HG03159 (cell line): ENCODE measurements at regions not wholly inside any gene's neighbourhood (a gene's known extent, or its start where the extent isn't known, plus 50 kb on each side); places are given as distances from the start of the nearest gene placed in this dataset.

Experiments used
- ATAC-seq: cut with Tn5 transposase; IDR thresholded peaks from one replicate; pipeline ENCODE4 v1.9.1; 2021; ENCODE audit warnings: mild to moderate bottlenecking, moderate library complexity; ENCODE audit not compliant: unreplicated experiment

DNA sequence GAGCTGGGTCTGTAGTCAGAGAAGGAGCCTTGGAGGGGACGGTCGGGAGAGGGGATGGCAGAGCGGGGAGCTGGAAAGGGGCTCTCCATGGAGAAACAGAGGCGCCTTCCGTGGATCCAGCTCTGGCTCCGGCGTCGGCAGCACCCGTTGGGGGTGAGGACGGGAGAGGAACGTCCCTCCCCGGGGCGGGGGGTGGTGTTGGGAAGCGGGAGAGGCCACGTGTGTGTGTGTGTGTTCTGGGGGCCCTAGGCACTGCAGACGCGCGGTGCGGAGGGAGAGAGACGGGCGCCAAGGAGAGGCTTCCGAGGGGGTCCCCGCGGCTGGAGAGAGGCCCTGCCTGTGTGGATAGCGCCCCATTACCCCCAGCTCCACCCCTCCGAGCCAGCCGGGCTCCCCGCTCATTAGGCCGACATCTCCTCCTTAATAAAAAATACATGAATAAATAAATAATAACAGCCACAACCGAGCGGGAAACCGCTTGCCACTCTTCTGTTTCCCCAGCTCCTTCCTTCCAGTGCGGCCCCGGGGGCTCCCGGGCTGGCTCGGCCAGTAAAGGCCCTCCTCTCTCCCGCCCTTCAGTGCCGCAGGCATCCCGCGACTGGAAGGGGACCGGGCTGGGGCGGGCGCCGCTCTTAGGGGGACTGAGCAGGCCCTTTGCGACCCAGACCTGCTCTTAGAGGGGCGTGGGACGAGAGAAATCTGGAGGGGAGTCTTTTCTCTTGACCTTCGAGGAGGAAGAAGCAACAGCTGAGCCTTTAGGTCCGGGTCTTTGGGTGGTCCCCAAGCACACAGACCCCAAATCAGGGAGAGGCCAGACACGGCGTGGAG, 71.3 kb upstream of the ARAP3 start:
- ATAC-seq, result no peak

GRCh38 chr5:141747152-141748141, 65.4 kb upstream of the ARAP3 start:
- ATAC-seq, result peak; percentile 72

DNA sequence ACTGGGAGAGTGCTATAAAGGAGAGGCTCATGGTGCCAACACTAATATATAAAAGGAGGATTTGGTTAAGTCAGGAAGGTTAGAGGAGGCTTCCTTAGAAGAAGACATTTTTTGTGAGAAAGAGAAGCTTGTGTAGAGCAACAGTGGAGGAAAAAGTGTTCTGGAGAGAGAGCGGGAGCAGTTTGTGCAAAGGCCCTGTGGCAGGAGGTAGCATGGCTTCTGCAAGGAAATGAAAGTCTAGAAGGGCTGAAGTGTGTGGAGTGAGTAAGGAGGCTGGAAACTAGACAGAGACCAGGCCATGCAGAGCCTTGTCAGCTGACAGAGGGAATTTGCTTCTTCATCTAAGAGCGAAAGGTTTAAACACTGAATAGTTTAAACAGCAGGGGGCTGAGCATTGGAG, 64.4 kb upstream of the ARAP3 start:
- no peak for ATAC-seq

DNA sequence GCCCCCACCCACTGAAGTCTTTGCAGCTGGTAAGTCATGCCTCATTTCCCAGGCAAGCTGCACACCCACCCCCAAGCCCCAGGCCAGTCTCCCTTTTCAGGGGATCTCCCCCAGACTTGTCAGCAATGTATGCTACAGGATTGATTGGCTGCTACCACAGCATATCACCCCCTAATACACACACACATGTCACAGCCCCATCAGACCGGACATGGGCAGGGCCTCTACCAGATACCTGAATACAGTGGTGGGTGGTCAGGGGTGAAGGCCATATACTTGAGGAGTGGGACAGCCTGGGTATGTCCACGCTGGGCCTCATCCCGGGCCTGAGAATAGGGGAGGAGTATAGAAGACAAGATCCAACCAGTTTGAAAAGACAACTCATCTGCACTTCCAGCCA, 63.4 kb upstream of the ARAP3 start:
- no peak for ATAC-seq

- ATAC-seq, result no peak
These were observed 61.8 kb upstream of the ARAP3 start for GRCh38 chr5:141743866-141744272.

DNA sequence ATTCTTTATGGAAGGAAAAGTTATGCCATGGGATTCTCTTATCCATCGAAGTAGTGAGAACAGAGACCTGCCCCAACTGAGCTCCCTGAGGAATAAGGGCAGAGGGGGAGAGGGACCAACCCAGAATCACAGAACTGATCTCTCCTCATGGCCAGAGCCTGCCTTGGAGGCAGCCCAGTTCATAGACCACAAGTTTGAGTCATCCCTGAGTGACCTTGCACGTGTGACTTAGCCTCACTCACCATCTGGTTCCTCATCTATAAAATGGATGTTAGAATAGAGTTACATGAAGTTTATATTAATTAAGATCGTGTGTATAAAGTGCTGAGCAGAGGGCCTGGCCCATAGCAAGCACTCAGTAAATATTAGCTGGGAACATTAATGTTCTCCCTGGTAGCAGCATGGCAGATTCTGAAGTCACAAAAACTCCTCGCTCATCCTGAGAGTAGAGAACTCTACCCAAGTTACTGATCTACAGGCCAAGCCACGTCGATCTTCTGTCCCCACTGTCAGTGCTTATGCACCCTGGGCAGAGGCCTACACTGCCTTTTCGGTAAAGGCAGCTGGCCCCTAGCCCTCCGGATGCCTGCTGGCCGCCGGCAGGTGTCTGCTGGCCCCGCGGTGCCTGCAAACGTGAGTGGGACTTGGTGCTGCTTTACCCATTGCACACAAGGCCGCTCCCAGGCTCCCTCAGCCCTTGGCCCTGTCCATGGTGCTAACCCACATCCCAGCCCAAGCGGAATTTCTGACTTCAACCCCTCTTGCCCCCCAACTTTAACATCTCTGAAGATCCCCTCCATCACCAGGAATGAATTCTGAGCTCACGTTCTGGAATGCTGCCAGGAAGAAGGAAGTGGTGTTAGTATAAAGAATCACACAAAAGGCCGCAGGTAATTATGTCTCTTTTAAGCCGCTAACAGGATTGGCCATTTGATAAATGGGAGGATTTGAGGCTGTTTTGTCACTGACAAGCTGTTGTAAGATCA, 61.1 kb upstream of the ARAP3 start:
- ATAC-seq, result peak; percentile 39

- ATAC-seq, result no peak
These were observed 60.1 kb upstream of the ARAP3 start for GRCh38 chr5:141742144-141742543.

- ATAC-seq, result no peak
These were observed 58.9 kb upstream of the ARAP3 start for GRCh38 chr5:141740885-141741284.

- ATAC-seq, result no peak
These were observed 55.5 kb upstream of the ARAP3 start for GRCh38 chr5:141737535-141737934.

GRCh38 chr5:141735823-141736222, 53.8 kb upstream of the ARAP3 start:
- ATAC-seq, result no peak

DNA sequence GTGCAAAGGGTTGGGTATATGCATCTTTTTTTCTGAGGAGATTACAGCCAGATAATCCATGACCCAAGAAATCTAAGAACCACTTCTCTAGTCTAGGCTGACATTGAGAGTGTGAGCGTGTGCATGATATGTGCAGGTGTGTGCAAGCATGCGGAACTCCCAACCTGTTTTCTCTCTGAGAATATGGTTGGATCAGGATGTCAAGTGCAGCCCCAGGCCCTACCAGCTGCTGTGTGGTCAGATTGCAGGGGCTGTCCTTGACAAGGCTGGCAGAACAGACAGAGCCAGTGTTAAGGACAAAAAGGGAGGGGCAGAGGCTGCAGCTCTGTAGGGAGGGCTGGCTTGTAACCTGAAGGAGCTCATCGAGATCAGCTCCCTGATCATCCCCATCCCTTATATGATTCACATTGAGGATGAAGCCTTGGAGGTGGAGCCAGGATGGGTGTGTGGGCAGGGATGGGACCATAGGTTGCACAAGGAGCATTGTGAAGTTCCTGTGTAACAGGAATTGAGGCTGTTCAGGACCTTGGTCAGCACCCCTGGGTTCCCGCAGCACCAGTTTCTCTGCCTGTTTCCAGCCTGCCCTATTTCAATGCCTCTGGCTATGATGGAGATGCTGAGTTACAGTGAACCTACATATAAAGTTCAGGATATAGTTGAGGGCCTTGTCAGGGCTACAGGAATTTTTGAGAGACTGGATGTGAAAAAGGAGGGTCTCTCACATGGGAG, 52.6 kb upstream of the ARAP3 start:
- ATAC-seq, result no peak

- ATAC-seq, result no peak
These were observed 51.2 kb upstream of the ARAP3 start for GRCh38 chr5:141733198-141733597.

GRCh38 chr5:141732417-141732816, 50.4 kb upstream of the ARAP3 start:
- ATAC-seq, result no peak
